ENCODE measurements at regions not wholly inside any gene's neighbourhood (a gene's known extent, or its start where the extent isn't known, plus 50 kb on each side); places are given as distances from the start of the nearest gene placed in this dataset.

GRCh38 chr4:85260064-85260463 is 214.9 kb upstream of the ARHGAP24 start:
- DNase-seq (ENCODE audit: low read depth), result no peak

- DNase-seq (ENCODE audit: low read depth), result no peak
Observed at GRCh38 chr4:85265234-85265633, 209.7 kb upstream of the ARHGAP24 start.

- DNase-seq (ENCODE audit: low read depth), result no peak
Observed at GRCh38 chr4:85268188-85268587, 206.8 kb upstream of the ARHGAP24 start.

GRCh38 chr4:85268961-85269360 is 206.0 kb upstream of the ARHGAP24 start:
- DNase-seq (ENCODE audit: low read depth), result no peak

GRCh38 chr4:85274955-85275354 is 200.0 kb upstream of the ARHGAP24 start:
- DNase-seq (ENCODE audit: low read depth), result no peak

GRCh38 chr4:85280963-85281362 is 194.0 kb upstream of the ARHGAP24 start:
- no peak for DNase-seq (ENCODE audit: low read depth)

- no peak for DNase-seq (ENCODE audit: low read depth)
Observed at GRCh38 chr4:85291226-85291625, 183.7 kb upstream of the ARHGAP24 start.

GRCh38 chr4:85298037-85298436 is 176.9 kb upstream of the ARHGAP24 start:
- DNase-seq (ENCODE audit: low read depth), result peak; percentile 61

- no peak for DNase-seq (ENCODE audit: low read depth)
Observed at GRCh38 chr4:85302193-85302736, 172.7 kb upstream of the ARHGAP24 start.

GRCh38 chr4:85302756-85303155 is 172.2 kb upstream of the ARHGAP24 start:
- DNase-seq (ENCODE audit: low read depth), result no peak

- DNase-seq (ENCODE audit: low read depth), result no peak
Observed at GRCh38 chr4:85318415-85318814, 156.5 kb upstream of the ARHGAP24 start.

GRCh38 chr4:85358831-85359230 is 116.1 kb upstream of the ARHGAP24 start:
- DNase-seq (ENCODE audit: low read depth), result no peak

GRCh38 chr4:85362550-85362949 is 112.4 kb upstream of the ARHGAP24 start:
- no peak for DNase-seq (ENCODE audit: low read depth)

GRCh38 chr4:85367815-85368214 is 107.1 kb upstream of the ARHGAP24 start:
- DNase-seq (ENCODE audit: low read depth), result no peak

GRCh38 chr4:85368240-85368639 is 106.7 kb upstream of the ARHGAP24 start:
- no peak for DNase-seq (ENCODE audit: low read depth)

- DNase-seq (ENCODE audit: low read depth), result no peak
Observed at GRCh38 chr4:85368932-85369331, 106.0 kb upstream of the ARHGAP24 start.

GRCh38 chr4:85369703-85370380 is 105.1 kb upstream of the ARHGAP24 start:
- no peak for DNase-seq (ENCODE audit: low read depth)

- peak; percentile 51 for DNase-seq (ENCODE audit: low read depth)
Observed at GRCh38 chr4:85370400-85371032, 104.4 kb upstream of the ARHGAP24 start.

- DNase-seq (ENCODE audit: low read depth), result no peak
Observed at GRCh38 chr4:85372966-85373365, 102.0 kb upstream of the ARHGAP24 start.

GRCh38 chr4:85376285-85376684 is 98.7 kb upstream of the ARHGAP24 start:
- no peak for DNase-seq (ENCODE audit: low read depth)

GRCh38 chr4:85381968-85382367 is 93.0 kb upstream of the ARHGAP24 start:
- no peak for DNase-seq (ENCODE audit: low read depth)

GRCh38 chr4:85391071-85391470 is 83.9 kb upstream of the ARHGAP24 start:
- no peak for DNase-seq (ENCODE audit: low read depth)

- DNase-seq (ENCODE audit: low read depth), result no peak
Observed at GRCh38 chr4:85391589-85392410, 83.2 kb upstream of the ARHGAP24 start.

Measured in ELR (cell line).